ENCODE measurements at regions not wholly inside any gene's neighbourhood (a gene's known extent, or its start where the extent isn't known, plus 50 kb on each side); places are given as distances from the start of the nearest gene placed in this dataset.
"Not testable (repeated sequence)": the region's sequence is repeated elsewhere in the genome, so short reads cannot be mapped to it uniquely, and the experiment has no call there.

- Mint-ChIP-seq H3K4me3 (no peak overlapping the region), H3K27me3 (ENCODE audit: low read depth in 3 of 3) (peaks cover 0 to 2% (median 0%) of the 10 kb centered on the region in 3 donors), H3K4me1 (no peaks in the 10 kb centered on the region), H3K9me3 (peaks cover 0 to 2% (median 0%) of the 10 kb centered on the region in 7 donors), H3K36me3 (no peaks in the 10 kb centered on the region), H3K27ac (no peak overlapping the region)
- intact Hi-C loops (cut with micrococcal nuclease): no loop called here
- no peak overlapping the region for H3K9ac ChIP-seq (ENCODE audit: insufficient read depth, low read length, poor library complexity, severe bottlenecking)
- no peaks in the 10 kb centered on the region for H3K79me2 ChIP-seq (ENCODE audit: insufficient read depth, low read length)
- no peak overlapping the region for H3K4me2 ChIP-seq (replicated peaks; ENCODE audit: extremely low read depth, low read length, poor library complexity, severe bottlenecking)
- WGBS (ENCODE audit: insufficient coverage): 100% methylated on average over 2 of the region's 3 CpGs
- no peaks in the 10 kb centered on the region for H3K36me3 ChIP-seq (replicated peaks in 1 of 2; ENCODE audit: control insufficient read depth in 1 of 2, insufficient read depth in 2 of 2, low read length in 2 of 2)
- H4K20me1 ChIP-seq (ENCODE audit: insufficient read depth, low read length): no peaks in the 10 kb centered on the region
- no peak overlapping the region for H3K27ac ChIP-seq (ENCODE audit: low read depth in 1 of 2, low read length in 2 of 2)
- H3K27me3 ChIP-seq (ENCODE audit: control insufficient read depth in 2 of 2, insufficient read depth in 2 of 2, low read length in 2 of 2): no peaks in the 10 kb centered on the region
- no peak overlapping the region for H3K4me3 ChIP-seq (replicated peaks in 1 of 3; ENCODE audit: low read depth in 2 of 3, low read length in 3 of 3)
- H2AFZ ChIP-seq (ENCODE audit: insufficient read depth, low read depth, low read length, poor library complexity, severe bottlenecking): no peak overlapping the region
- no peak for DNase-seq
- TF ChIP-seq, protein P1, sequence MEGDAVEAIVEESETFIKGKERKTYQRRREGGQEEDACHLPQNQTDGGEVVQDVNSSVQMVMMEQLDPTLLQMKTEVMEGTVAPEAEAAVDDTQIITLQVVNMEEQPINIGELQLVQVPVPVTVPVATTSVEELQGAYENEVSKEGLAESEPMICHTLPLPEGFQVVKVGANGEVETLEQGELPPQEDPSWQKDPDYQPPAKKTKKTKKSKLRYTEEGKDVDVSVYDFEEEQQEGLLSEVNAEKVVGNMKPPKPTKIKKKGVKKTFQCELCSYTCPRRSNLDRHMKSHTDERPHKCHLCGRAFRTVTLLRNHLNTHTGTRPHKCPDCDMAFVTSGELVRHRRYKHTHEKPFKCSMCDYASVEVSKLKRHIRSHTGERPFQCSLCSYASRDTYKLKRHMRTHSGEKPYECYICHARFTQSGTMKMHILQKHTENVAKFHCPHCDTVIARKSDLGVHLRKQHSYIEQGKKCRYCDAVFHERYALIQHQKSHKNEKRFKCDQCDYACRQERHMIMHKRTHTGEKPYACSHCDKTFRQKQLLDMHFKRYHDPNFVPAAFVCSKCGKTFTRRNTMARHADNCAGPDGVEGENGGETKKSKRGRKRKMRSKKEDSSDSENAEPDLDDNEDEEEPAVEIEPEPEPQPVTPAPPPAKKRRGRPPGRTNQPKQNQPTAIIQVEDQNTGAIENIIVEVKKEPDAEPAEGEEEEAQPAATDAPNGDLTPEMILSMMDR (IDR thresholded peaks at IDR 0.05): no peak
- H3K4me1 ChIP-seq (ENCODE audit: control insufficient read depth in 1 of 2, insufficient read depth in 2 of 2, low read length in 2 of 2): no peaks in the 10 kb centered on the region
- H3K9me3 ChIP-seq (replicated peaks in 1 of 2; ENCODE audit: control insufficient read depth in 1 of 2, insufficient read depth in 1 of 2, low read length in 2 of 2): no peaks in the 10 kb centered on the region
Measured at GRCh38 chr2:207438414-207439126, 91.2 kb upstream of the CREB1 start.

- H3K79me2 ChIP-seq (ENCODE audit: insufficient read depth, low read length); H3K9me3 ChIP-seq (replicated peaks in 1 of 2; ENCODE audit: control insufficient read depth in 1 of 2, insufficient read depth in 1 of 2, low read length in 2 of 2); H3K27me3 Mint-ChIP-seq (ENCODE audit: low read depth in 3 of 3); H3K4me3 ChIP-seq (replicated peaks in 1 of 3; ENCODE audit: low read depth in 2 of 3, low read length in 3 of 3); H3K9me3 Mint-ChIP-seq; H3K4me2 ChIP-seq (replicated peaks; ENCODE audit: extremely low read depth, low read length, poor library complexity, severe bottlenecking); H3K36me3 ChIP-seq (replicated peaks in 1 of 2; ENCODE audit: control insufficient read depth in 1 of 2, insufficient read depth in 2 of 2, low read length in 2 of 2); H3K9ac ChIP-seq (ENCODE audit: insufficient read depth, low read length, poor library complexity, severe bottlenecking); H3K4me3 Mint-ChIP-seq; H3K4me1 ChIP-seq (ENCODE audit: control insufficient read depth in 1 of 2, insufficient read depth in 2 of 2, low read length in 2 of 2); H4K20me1 ChIP-seq (ENCODE audit: insufficient read depth, low read length); H3K4me1 Mint-ChIP-seq; DNase-seq; H3K27ac Mint-ChIP-seq; intact Hi-C loops (cut with micrococcal nuclease); H3K27ac ChIP-seq (ENCODE audit: low read depth in 1 of 2, low read length in 2 of 2); H3K36me3 Mint-ChIP-seq; H2AFZ ChIP-seq (ENCODE audit: insufficient read depth, low read depth, low read length, poor library complexity, severe bottlenecking); H3K27me3 ChIP-seq (ENCODE audit: control insufficient read depth in 2 of 2, insufficient read depth in 2 of 2, low read length in 2 of 2): not testable (repeated sequence)
Measured at GRCh38 chr2:207439881-207440280, 89.9 kb upstream of the CREB1 start.
